CD14-positive monocyte (primary cell): ENCODE measurements at regions not wholly inside any gene's neighbourhood (a gene's known extent, or its start where the extent isn't known, plus 50 kb on each side); places are given as distances from the start of the nearest gene placed in this dataset.

Source experiments
- DNase-seq, 3 donors: peaks; one replicate each; pipeline ENCODE4 v3.0.0-alpha.2; 2011 to 2022
- H2AFZ ChIP-seq: 2 replicates; pipeline ENCODE4 v1.6.0; 2012; ENCODE audit warnings: mild to moderate bottlenecking, low read depth, low read length, inconsistent platforms; ENCODE audit not compliant: insufficient read depth, poor library complexity, severe bottlenecking
- H3K27ac ChIP-seq, 2 donors: 1 replicate in 1 of 2; 2 replicates in 1 of 2; pipeline ENCODE4 v1.5.1; 2012 to 2013; ENCODE audit warnings: low read length in 2 of 2, control low read depth in 1 of 2, inconsistent platforms in 1 of 2, low read depth in 1 of 2, mild to moderate bottlenecking in 1 of 2
- H3K27me3 ChIP-seq, 2 donors: one replicate each; pipeline versions ENCODE4 v1.6.0 to v1.6.1; 2011 to 2013; ENCODE audit warnings: low read length in 2 of 2; ENCODE audit not compliant: control insufficient read depth in 2 of 2, insufficient read depth in 2 of 2
- H3K36me3 ChIP-seq, 2 donors: replicated peaks in 1 of 2; 1 replicate in 1 of 2; 2 replicates in 1 of 2; pipeline versions ENCODE4 v1.5.1 to v1.6.1; 2012 to 2013; ENCODE audit warnings: low read length in 2 of 2, control low read depth in 1 of 2, inconsistent platforms in 1 of 2, mild to moderate bottlenecking in 1 of 2; ENCODE audit not compliant: insufficient read depth in 2 of 2, control insufficient read depth in 1 of 2
- H3K4me1 ChIP-seq, 2 donors: 1 replicate in 1 of 2; 2 replicates in 1 of 2; pipeline versions ENCODE4 v1.5.1 to v1.6.1; 2012 to 2013; ENCODE audit warnings: low read length in 2 of 2, control low read depth in 1 of 2, inconsistent platforms in 1 of 2, mild to moderate bottlenecking in 1 of 2, moderate library complexity in 1 of 2; ENCODE audit not compliant: insufficient read depth in 2 of 2, control insufficient read depth in 1 of 2
- H3K4me2 ChIP-seq: replicated peaks from 2 replicates; pipeline ENCODE3; 2012; ENCODE audit warnings: low read length, moderate library complexity, mild to moderate bottlenecking; ENCODE audit not compliant: poor library complexity, severe bottlenecking; ENCODE audit errors: extremely low read depth
- H3K4me3 ChIP-seq, 3 experiments: fragments of 200-600 bp in 1 of 3; sonication (generic) in 1 of 3; replicated peaks in 1 of 3; 1 replicate in 2 of 3; 2 replicates in 1 of 3; pipeline ENCODE4 v1.5.1; 2011 to 2013; ENCODE audit warnings: low read length in 3 of 3, mild to moderate bottlenecking in 3 of 3, control low read depth in 2 of 3, low read depth in 2 of 3, inconsistent platforms in 1 of 3, moderate library complexity in 1 of 3
- H3K79me2 ChIP-seq: 2 replicates; pipeline ENCODE4 v1.6.0; 2012; ENCODE audit warnings: mild to moderate bottlenecking, control low read depth, inconsistent platforms, low read length, moderate library complexity; ENCODE audit not compliant: insufficient read depth
- H3K9ac ChIP-seq: 2 replicates; pipeline ENCODE4 v1.6.0; 2017; ENCODE audit warnings: low read length, mild to moderate bottlenecking; ENCODE audit not compliant: insufficient read depth, poor library complexity, severe bottlenecking
- H3K9me3 ChIP-seq, 2 donors: replicated peaks in 1 of 2; 1 replicate in 1 of 2; 2 replicates in 1 of 2; pipeline versions ENCODE4 v1.5.1 to v1.6.1; 2012 to 2013; ENCODE audit warnings: low read length in 2 of 2, control low read depth in 1 of 2; ENCODE audit not compliant: control insufficient read depth in 1 of 2, insufficient read depth in 1 of 2
- H4K20me1 ChIP-seq: 2 replicates; pipeline ENCODE4 v1.6.0; 2012; ENCODE audit warnings: mild to moderate bottlenecking, low read length, control low read depth, moderate library complexity; ENCODE audit not compliant: insufficient read depth
- H3K27ac Mint-ChIP-seq, 7 donors: one replicate each; pipeline ENCODE4 v1.8.0; 2020; ENCODE audit warnings: mild to moderate bottlenecking in 7 of 7, mixed read lengths in 7 of 7, moderate library complexity in 6 of 7, inconsistent platforms in 2 of 7
- H3K27me3 Mint-ChIP-seq, 3 donors: one replicate each; pipeline ENCODE4 v1.8.0; 2021 to 2022; ENCODE audit warnings: low read depth in 3 of 3, mild to moderate bottlenecking in 3 of 3, mixed read lengths in 3 of 3, moderate library complexity in 3 of 3, inconsistent platforms in 1 of 3
- H3K36me3 Mint-ChIP-seq, 2 donors: one replicate each; pipeline ENCODE4 v1.8.0; 2020; ENCODE audit warnings: mixed read lengths in 2 of 2, inconsistent platforms in 1 of 2, mild to moderate bottlenecking in 1 of 2
- H3K4me1 Mint-ChIP-seq: one replicate; pipeline ENCODE4 v1.8.0; 2020; ENCODE audit warnings: mild to moderate bottlenecking, mixed read lengths
- H3K4me3 Mint-ChIP-seq, 2 donors: one replicate each; pipeline ENCODE4 v1.8.0; 2020; ENCODE audit warnings: mild to moderate bottlenecking in 2 of 2, mixed read lengths in 2 of 2, moderate library complexity in 1 of 2
- H3K9me3 Mint-ChIP-seq, 7 donors: one replicate each; pipeline ENCODE4 v1.8.0; 2020 to 2022; ENCODE audit warnings: mixed read lengths in 7 of 7, mild to moderate bottlenecking in 6 of 7, moderate library complexity in 6 of 7, inconsistent platforms in 2 of 7
- WGBS: methylation state at CpG from one replicate; pipeline ENCODE4 v1.1.5; 2013; ENCODE audit warnings: missing lambda C conversion rate; ENCODE audit not compliant: insufficient coverage; 5-methylcytosine and 5-hydroxymethylcytosine counted together
- intact Hi-C, 2 donors: fragments of 100-400 bp; cut with micrococcal nuclease; formaldehyde crosslinking; loops; one replicate each; pipeline versions ENCODE4 v1.15.0 to v1.15.1; 2023
- TF ChIP-seq, protein P1 (sequence below): fragments of 200-600 bp; IDR thresholded peaks from one replicate; pipeline ENCODE4 v1.8.0; 2022; ENCODE audit warnings: antibody characterized with exemption, mild to moderate bottlenecking

DNA sequence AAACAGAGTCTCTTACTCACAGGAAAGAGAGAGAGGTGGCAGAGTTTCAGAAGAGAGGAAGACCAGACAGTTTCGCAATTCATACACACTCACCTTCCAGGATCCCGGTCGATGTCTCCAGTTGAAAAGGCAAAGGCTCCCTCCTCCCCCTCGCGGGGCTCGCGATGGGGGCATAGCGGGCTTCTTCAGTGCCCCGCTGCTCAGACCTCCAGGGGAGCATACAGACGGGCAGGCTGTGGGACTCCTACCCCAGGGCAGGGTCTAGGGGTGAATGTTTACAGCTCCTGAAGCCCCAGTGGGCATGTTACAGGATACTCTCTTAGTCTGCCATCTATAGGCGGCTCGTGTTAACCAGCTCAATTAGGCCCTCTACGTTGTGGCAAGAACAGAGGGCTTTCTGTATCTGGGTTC lies 139.2 kb downstream of the SLITRK5 start:
- Mint-ChIP-seq H3K27me3 (peaks cover 0 to 2% (median 0%) of the 10 kb centered on the region in 3 donors), H3K27ac (no peak overlapping the region), H3K4me3 (no peak overlapping the region), H3K4me1 (no peaks in the 10 kb centered on the region), H3K36me3 (no peaks in the 10 kb centered on the region), H3K9me3 (peaks cover 3 to 15% (median 7%) of the 10 kb centered on the region in 7 donors)
- H3K79me2 ChIP-seq: no peaks in the 10 kb centered on the region
- H3K4me2 ChIP-seq: no peak overlapping the region
- whole genome bisulfite sequencing: 56% methylated on average over 6 of the region's 13 CpGs
- DNase-seq: no peak
- no peak overlapping the region for H2AFZ ChIP-seq
- no peaks in the 10 kb centered on the region for H3K27me3 ChIP-seq
- no peaks in the 10 kb centered on the region for H3K4me1 ChIP-seq
- H3K36me3 ChIP-seq: no peaks in the 10 kb centered on the region
- no peaks in the 10 kb centered on the region for H4K20me1 ChIP-seq
- TF ChIP-seq, protein P1, sequence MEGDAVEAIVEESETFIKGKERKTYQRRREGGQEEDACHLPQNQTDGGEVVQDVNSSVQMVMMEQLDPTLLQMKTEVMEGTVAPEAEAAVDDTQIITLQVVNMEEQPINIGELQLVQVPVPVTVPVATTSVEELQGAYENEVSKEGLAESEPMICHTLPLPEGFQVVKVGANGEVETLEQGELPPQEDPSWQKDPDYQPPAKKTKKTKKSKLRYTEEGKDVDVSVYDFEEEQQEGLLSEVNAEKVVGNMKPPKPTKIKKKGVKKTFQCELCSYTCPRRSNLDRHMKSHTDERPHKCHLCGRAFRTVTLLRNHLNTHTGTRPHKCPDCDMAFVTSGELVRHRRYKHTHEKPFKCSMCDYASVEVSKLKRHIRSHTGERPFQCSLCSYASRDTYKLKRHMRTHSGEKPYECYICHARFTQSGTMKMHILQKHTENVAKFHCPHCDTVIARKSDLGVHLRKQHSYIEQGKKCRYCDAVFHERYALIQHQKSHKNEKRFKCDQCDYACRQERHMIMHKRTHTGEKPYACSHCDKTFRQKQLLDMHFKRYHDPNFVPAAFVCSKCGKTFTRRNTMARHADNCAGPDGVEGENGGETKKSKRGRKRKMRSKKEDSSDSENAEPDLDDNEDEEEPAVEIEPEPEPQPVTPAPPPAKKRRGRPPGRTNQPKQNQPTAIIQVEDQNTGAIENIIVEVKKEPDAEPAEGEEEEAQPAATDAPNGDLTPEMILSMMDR: no peak
- H3K27ac ChIP-seq: no peak overlapping the region
- H3K9me3 ChIP-seq: peaks cover 7 to 11% of the 10 kb centered on the region in 2 donors
- intact Hi-C loops: no loop called here
- H3K9ac ChIP-seq: no peak overlapping the region
- H3K4me3 ChIP-seq: no peak overlapping the region

DNA sequence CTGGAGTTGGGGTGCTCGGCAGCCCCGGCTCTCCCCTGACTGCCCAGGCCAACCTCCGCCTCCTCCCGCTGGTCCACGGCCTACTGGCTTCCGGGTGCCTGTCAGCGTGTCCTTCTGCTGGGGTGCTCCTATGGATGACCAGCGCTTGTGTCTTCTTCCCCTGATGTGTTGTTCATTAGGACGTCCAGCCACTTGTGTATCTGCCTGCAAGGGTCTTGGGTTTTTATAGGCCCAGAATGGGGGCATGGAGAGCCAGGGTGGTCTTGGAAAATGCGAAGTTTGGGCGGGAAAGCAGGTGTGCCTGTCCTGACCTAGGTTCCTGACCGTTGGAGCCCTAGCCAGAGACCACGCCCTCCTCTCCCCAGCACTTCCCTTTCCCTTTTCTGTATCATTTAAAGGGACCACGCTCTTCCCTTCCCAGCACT lies 139.8 kb downstream of the SLITRK5 start:
- no peaks in the 10 kb centered on the region for H3K36me3 Mint-ChIP-seq
- H3K27ac ChIP-seq: no peak overlapping the region
- H3K4me2 ChIP-seq: no peak overlapping the region
- H3K36me3 ChIP-seq: no peaks in the 10 kb centered on the region
- H3K4me1 Mint-ChIP-seq: no peaks in the 10 kb centered on the region
- peaks cover 0 to 2% (median 0%) of the 10 kb centered on the region in 3 donors for H3K27me3 Mint-ChIP-seq
- DNase-seq: no peak
- H3K27me3 ChIP-seq: no peaks in the 10 kb centered on the region
- WGBS: 95% methylated on average over 8 of the region's 14 CpGs
- H3K4me1 ChIP-seq: no peaks in the 10 kb centered on the region
- no peak overlapping the region for H2AFZ ChIP-seq
- no peaks in the 10 kb centered on the region for H4K20me1 ChIP-seq
- H3K9me3 Mint-ChIP-seq: peaks cover 3 to 15% (median 8%) of the 10 kb centered on the region in 7 donors
- H3K9me3 ChIP-seq: peaks cover 7 to 11% of the 10 kb centered on the region in 2 donors
- H3K4me3 ChIP-seq: no peak overlapping the region
- TF ChIP-seq, protein P1: no peak
- no peak overlapping the region for H3K9ac ChIP-seq
- H3K79me2 ChIP-seq: no peaks in the 10 kb centered on the region
- intact Hi-C loops: no loop called here
- no peak overlapping the region for H3K27ac Mint-ChIP-seq
- H3K4me3 Mint-ChIP-seq: no peak overlapping the region
